ENCODE measurements at regions not wholly inside any gene's neighbourhood (a gene's known extent, or its start where the extent isn't known, plus 50 kb on each side); places are given as distances from the start of the nearest gene placed in this dataset.

DNA sequence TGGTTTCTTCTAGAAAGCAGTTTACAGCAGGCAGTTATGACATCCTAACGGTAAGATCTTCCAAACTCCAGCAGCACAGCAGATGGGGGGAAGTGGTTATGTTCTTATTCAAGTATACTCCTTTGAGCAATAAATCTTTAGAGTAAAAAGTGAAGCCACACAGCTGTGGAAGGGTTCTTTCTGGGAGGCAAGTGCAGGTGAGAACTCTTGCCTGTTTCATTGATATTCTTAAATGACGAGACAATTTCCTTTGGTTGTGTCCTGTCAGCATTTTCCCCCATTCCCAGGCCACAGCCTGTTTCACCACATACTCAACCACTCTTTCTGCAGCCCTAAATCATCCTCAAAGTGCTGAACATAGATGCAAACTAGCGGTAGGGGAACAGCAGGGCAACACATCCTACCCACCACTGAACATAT is 207.3 kb upstream of the MTNR1B start:
- Histone ChIP-seq H3K9ac (ENCODE audit: control insufficient read depth, extremely low read depth, insufficient read depth, low read length) (no peak overlapping the region), H4K20me1 (ENCODE audit: control insufficient read depth, extremely low read depth, insufficient read depth, low read length) (no peaks in the 10 kb centered on the region), H3K4me1 (ENCODE audit: control insufficient read depth, extremely low read depth, insufficient read depth, low read length) (no peaks in the 10 kb centered on the region), H3K4me3 (ENCODE audit: control insufficient read depth in 2 of 3, extremely low read depth in 1 of 3, insufficient read depth in 2 of 3, low read depth in 1 of 3, low read length in 3 of 3) (no peak overlapping the region), H3K4me2 (ENCODE audit: control insufficient read depth, extremely low read depth, insufficient read depth, low read depth, low read length) (no peak overlapping the region), H3K36me3 (ENCODE audit: control insufficient read depth in 2 of 2, extremely low read depth in 1 of 2, insufficient read depth in 2 of 2, low read length in 2 of 2) (no peaks in the 10 kb centered on the region), H3K9me3 (ENCODE audit: control insufficient read depth, low read depth, low read length) (no peaks in the 10 kb centered on the region), H3K27ac (ENCODE audit: control insufficient read depth, insufficient read depth, low read length) (no peak overlapping the region), H3K79me2 (ENCODE audit: control insufficient read depth, insufficient read depth, low read length) (no peaks in the 10 kb centered on the region), H3K27me3 (ENCODE audit: control insufficient read depth, extremely low read depth, insufficient read depth, low read length) (peaks cover 4% of the 10 kb centered on the region), H3K9me1 (ENCODE audit: control insufficient read depth, extremely low read depth, insufficient read depth, low read length) (no peaks in the 10 kb centered on the region), H2AFZ (ENCODE audit: control insufficient read depth, low read length) (no peak overlapping the region)
- dilution Hi-C loops (cut with MboI; ENCODE audit: extremely low pct_ligation_motif_present, low sequenced_read_pairs) = no loop called here
- FAIRE-seq (no peak), DNase-seq (ENCODE audit: low read depth, low spot score) (no peak)
- TF ChIP-seq, protein P1, sequence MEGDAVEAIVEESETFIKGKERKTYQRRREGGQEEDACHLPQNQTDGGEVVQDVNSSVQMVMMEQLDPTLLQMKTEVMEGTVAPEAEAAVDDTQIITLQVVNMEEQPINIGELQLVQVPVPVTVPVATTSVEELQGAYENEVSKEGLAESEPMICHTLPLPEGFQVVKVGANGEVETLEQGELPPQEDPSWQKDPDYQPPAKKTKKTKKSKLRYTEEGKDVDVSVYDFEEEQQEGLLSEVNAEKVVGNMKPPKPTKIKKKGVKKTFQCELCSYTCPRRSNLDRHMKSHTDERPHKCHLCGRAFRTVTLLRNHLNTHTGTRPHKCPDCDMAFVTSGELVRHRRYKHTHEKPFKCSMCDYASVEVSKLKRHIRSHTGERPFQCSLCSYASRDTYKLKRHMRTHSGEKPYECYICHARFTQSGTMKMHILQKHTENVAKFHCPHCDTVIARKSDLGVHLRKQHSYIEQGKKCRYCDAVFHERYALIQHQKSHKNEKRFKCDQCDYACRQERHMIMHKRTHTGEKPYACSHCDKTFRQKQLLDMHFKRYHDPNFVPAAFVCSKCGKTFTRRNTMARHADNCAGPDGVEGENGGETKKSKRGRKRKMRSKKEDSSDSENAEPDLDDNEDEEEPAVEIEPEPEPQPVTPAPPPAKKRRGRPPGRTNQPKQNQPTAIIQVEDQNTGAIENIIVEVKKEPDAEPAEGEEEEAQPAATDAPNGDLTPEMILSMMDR (optimal IDR thresholded peaks at IDR 0.05 in 1 of 3, IDR thresholded peaks at IDR 0.05 in 1 of 3, conservative IDR thresholded peaks at IDR 0.05 in 1 of 3; ENCODE audit: extremely low read depth in 1 of 3, insufficient read depth in 2 of 3, low read length in 3 of 3) = no peak
- TF ChIP-seq EZH2 (IDR thresholded peaks at IDR 0.05; ENCODE audit: low read length) = no peak

DNA sequence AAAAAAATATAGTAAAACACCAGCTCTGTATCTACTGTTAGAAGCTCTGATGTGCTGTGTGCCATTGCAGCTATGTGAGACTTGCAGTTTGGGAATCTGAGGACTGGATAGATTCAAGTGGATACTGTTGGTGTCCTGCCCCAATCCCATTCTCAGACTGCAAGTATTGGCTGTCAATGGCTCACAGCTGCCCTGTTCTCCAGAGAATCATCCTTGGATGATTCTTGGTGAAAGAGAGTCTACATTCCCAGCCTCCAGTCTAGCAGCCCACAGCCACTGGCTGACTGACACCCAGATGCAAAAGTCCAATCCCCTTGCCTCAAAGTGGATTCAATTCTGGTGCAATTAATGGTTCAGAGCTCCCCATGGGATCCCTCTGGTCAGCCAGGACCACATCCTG is 206.1 kb upstream of the MTNR1B start:
- H3K9ac ChIP-seq (ENCODE audit: control insufficient read depth, extremely low read depth, insufficient read depth, low read length) = no peak overlapping the region
- H4K20me1 ChIP-seq (ENCODE audit: control insufficient read depth, extremely low read depth, insufficient read depth, low read length) = no peaks in the 10 kb centered on the region
- no peaks in the 10 kb centered on the region for H3K79me2 ChIP-seq (ENCODE audit: control insufficient read depth, insufficient read depth, low read length)
- H3K4me2 ChIP-seq (ENCODE audit: control insufficient read depth, extremely low read depth, insufficient read depth, low read depth, low read length) = no peak overlapping the region
- H3K27ac ChIP-seq (ENCODE audit: control insufficient read depth, insufficient read depth, low read length) = no peak overlapping the region
- H3K4me3 ChIP-seq (ENCODE audit: control insufficient read depth in 2 of 3, extremely low read depth in 1 of 3, insufficient read depth in 2 of 3, low read depth in 1 of 3, low read length in 3 of 3) = no peak overlapping the region
- FAIRE-seq (no peak), DNase-seq (ENCODE audit: low read depth, low spot score) (no peak)
- TF ChIP-seq EZH2 (IDR thresholded peaks at IDR 0.05; ENCODE audit: low read length) = no peak
- TF ChIP-seq, protein P1 (optimal IDR thresholded peaks at IDR 0.05 in 1 of 3, IDR thresholded peaks at IDR 0.05 in 1 of 3, conservative IDR thresholded peaks at IDR 0.05 in 1 of 3; ENCODE audit: extremely low read depth in 1 of 3, insufficient read depth in 2 of 3, low read length in 3 of 3) = no peak
- H3K9me3 ChIP-seq (ENCODE audit: control insufficient read depth, low read depth, low read length) = no peaks in the 10 kb centered on the region
- H2AFZ ChIP-seq (ENCODE audit: control insufficient read depth, low read length) = no peak overlapping the region
- dilution Hi-C loops (cut with MboI; ENCODE audit: extremely low pct_ligation_motif_present, low sequenced_read_pairs) = no loop called here
- no peaks in the 10 kb centered on the region for H3K4me1 ChIP-seq (ENCODE audit: control insufficient read depth, extremely low read depth, insufficient read depth, low read length)
- H3K27me3 ChIP-seq (ENCODE audit: control insufficient read depth, extremely low read depth, insufficient read depth, low read length) = peaks cover 4% of the 10 kb centered on the region
- H3K9me1 ChIP-seq (ENCODE audit: control insufficient read depth, extremely low read depth, insufficient read depth, low read length) = no peaks in the 10 kb centered on the region
- no peaks in the 10 kb centered on the region for H3K36me3 ChIP-seq (ENCODE audit: control insufficient read depth in 2 of 2, extremely low read depth in 1 of 2, insufficient read depth in 2 of 2, low read length in 2 of 2)

All from keratinocyte (primary cell).